MM.1S (cell line): ENCODE measurements at regions not wholly inside any gene's neighbourhood (a gene's known extent, or its start where the extent isn't known, plus 50 kb on each side); places are given as distances from the start of the nearest gene placed in this dataset.

Experiments
- CTCF ChIP-seq: fragments of 300-600 bp; sonication (generic); IDR thresholded peaks from 2 replicates; pipeline ENCODE4 v1.5.1; 2016; ENCODE audit warnings: antibody characterized with exemption, low read length, mixed read lengths
- EZH2 ChIP-seq: fragments of 300-600 bp; sonication (generic); optimal IDR thresholded peaks from 2 replicates; pipeline ENCODE3; 2017; ENCODE audit warnings: low read depth, mild to moderate bottlenecking, antibody characterized with exemption, low read length, mixed read lengths
- EZH2phosphoT487 ChIP-seq: fragments of 300-600 bp; sonication (generic); IDR thresholded peaks from 2 replicates; pipeline ENCODE4 v1.6.1; 2018; ENCODE audit warnings: antibody characterized with exemption, low read length

DNA sequence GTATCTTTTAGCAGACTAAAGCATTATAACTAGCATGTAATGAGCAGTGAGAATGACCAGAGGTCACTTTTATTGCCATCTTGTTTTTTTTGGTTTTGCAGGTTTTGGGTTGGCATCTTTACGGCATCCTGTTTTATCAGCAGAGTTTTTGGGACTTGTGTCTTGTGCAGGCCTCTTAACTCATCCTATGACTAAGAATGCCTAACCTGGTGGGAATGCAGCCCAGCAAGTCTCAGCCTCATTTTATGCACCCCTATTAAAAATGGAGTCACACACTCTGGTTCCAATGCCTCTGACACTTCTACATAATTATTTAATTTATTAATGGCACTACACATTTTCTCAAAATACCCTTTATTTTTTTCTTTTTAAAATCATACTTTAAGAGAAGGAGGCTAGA, 726.5 kb upstream of the RIOK2 start:
- TF ChIP-seq CTCF (no peak), EZH2 (no peak), EZH2phosphoT487 (no peak)
